ENCODE measurements at regions not wholly inside any gene's neighbourhood (a gene's known extent, or its start where the extent isn't known, plus 50 kb on each side); places are given as distances from the start of the nearest gene placed in this dataset.

DNA sequence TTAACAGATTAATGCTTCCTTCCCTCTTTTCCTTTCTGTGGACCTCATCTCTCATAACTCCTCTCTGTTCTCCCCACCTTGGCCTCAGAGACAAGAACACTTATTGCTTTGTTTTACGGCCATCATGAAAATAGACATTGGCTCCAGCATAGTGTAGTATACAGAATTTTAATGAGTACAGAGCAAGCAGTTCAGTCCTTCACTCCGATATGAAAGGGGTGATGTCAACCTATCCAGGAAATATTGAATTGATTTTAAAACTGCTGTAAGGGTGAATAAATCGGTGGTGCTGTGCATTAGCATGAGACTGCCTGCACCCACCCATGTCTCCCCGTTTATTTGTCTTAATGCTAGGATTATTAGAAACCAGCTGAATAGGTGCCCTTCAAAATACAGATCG is 490.9 kb upstream of the TBL1XR1 start:
- TF ChIP-seq MAX (CRISPR knock-in tag; IDR thresholded peaks at IDR 0.05): no peak
- TF ChIP-seq SMAD3 (CRISPR knock-in tag; IDR thresholded peaks at IDR 0.05; ENCODE audit: borderline replicate concordance): no peak
- TF ChIP-seq NR3C1 (CRISPR knock-in tag; conservative IDR thresholded peaks at IDR 0.05; ENCODE audit: low read depth): no peak
- TF ChIP-seq, protein P1, sequence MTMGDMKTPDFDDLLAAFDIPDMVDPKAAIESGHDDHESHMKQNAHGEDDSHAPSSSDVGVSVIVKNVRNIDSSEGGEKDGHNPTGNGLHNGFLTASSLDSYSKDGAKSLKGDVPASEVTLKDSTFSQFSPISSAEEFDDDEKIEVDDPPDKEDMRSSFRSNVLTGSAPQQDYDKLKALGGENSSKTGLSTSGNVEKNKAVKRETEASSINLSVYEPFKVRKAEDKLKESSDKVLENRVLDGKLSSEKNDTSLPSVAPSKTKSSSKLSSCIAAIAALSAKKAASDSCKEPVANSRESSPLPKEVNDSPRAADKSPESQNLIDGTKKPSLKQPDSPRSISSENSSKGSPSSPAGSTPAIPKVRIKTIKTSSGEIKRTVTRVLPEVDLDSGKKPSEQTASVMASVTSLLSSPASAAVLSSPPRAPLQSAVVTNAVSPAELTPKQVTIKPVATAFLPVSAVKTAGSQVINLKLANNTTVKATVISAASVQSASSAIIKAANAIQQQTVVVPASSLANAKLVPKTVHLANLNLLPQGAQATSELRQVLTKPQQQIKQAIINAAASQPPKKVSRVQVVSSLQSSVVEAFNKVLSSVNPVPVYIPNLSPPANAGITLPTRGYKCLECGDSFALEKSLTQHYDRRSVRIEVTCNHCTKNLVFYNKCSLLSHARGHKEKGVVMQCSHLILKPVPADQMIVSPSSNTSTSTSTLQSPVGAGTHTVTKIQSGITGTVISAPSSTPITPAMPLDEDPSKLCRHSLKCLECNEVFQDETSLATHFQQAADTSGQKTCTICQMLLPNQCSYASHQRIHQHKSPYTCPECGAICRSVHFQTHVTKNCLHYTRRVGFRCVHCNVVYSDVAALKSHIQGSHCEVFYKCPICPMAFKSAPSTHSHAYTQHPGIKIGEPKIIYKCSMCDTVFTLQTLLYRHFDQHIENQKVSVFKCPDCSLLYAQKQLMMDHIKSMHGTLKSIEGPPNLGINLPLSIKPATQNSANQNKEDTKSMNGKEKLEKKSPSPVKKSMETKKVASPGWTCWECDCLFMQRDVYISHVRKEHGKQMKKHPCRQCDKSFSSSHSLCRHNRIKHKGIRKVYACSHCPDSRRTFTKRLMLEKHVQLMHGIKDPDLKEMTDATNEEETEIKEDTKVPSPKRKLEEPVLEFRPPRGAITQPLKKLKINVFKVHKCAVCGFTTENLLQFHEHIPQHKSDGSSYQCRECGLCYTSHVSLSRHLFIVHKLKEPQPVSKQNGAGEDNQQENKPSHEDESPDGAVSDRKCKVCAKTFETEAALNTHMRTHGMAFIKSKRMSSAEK (CRISPR knock-in tag; IDR thresholded peaks at IDR 0.05; ENCODE audit: borderline replicate concordance): no peak
- TF ChIP-seq ETV6 (CRISPR knock-in tag; IDR thresholded peaks at IDR 0.05): no peak
- TF ChIP-seq NR2C2 (CRISPR knock-in tag; IDR thresholded peaks at IDR 0.05): no peak
- no peak for TF ChIP-seq ELF4 (CRISPR knock-in tag; IDR thresholded peaks at IDR 0.05; ENCODE audit: low read depth)
- TF ChIP-seq USF1 (CRISPR knock-in tag; IDR thresholded peaks at IDR 0.05): no peak
